ENCODE measurements at regions not wholly inside any gene's neighbourhood (a gene's known extent, or its start where the extent isn't known, plus 50 kb on each side); places are given as distances from the start of the nearest gene placed in this dataset.

DNA sequence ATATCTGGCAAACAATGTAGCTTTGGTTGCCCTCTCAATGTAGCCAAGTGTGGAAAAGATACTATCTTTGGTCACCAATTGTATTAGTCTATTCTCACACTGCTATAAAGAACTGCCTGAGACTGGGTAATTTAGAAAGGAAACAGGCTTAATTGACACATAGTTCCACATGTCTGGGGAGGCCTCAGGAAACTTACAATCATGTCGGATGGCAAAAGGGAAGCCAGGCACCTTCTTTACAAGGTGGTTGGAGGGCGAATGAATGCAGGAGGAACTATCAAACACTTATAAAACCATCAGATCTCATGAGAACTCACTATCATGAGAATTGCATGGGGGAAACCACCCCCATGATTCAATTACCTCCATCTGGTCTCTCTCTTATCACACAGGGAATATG, 133.1 kb upstream of the TBCA start:
- TF ChIP-seq, protein P1, sequence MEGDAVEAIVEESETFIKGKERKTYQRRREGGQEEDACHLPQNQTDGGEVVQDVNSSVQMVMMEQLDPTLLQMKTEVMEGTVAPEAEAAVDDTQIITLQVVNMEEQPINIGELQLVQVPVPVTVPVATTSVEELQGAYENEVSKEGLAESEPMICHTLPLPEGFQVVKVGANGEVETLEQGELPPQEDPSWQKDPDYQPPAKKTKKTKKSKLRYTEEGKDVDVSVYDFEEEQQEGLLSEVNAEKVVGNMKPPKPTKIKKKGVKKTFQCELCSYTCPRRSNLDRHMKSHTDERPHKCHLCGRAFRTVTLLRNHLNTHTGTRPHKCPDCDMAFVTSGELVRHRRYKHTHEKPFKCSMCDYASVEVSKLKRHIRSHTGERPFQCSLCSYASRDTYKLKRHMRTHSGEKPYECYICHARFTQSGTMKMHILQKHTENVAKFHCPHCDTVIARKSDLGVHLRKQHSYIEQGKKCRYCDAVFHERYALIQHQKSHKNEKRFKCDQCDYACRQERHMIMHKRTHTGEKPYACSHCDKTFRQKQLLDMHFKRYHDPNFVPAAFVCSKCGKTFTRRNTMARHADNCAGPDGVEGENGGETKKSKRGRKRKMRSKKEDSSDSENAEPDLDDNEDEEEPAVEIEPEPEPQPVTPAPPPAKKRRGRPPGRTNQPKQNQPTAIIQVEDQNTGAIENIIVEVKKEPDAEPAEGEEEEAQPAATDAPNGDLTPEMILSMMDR (IDR thresholded peaks at IDR 0.05): no peak
- TF ChIP-seq, protein P2, sequence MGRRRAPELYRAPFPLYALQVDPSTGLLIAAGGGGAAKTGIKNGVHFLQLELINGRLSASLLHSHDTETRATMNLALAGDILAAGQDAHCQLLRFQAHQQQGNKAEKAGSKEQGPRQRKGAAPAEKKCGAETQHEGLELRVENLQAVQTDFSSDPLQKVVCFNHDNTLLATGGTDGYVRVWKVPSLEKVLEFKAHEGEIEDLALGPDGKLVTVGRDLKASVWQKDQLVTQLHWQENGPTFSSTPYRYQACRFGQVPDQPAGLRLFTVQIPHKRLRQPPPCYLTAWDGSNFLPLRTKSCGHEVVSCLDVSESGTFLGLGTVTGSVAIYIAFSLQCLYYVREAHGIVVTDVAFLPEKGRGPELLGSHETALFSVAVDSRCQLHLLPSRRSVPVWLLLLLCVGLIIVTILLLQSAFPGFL (CRISPR knock-in tag; IDR thresholded peaks at IDR 0.05; ENCODE audit: borderline replicate concordance): no peak
- TF ChIP-seq, protein P3, sequence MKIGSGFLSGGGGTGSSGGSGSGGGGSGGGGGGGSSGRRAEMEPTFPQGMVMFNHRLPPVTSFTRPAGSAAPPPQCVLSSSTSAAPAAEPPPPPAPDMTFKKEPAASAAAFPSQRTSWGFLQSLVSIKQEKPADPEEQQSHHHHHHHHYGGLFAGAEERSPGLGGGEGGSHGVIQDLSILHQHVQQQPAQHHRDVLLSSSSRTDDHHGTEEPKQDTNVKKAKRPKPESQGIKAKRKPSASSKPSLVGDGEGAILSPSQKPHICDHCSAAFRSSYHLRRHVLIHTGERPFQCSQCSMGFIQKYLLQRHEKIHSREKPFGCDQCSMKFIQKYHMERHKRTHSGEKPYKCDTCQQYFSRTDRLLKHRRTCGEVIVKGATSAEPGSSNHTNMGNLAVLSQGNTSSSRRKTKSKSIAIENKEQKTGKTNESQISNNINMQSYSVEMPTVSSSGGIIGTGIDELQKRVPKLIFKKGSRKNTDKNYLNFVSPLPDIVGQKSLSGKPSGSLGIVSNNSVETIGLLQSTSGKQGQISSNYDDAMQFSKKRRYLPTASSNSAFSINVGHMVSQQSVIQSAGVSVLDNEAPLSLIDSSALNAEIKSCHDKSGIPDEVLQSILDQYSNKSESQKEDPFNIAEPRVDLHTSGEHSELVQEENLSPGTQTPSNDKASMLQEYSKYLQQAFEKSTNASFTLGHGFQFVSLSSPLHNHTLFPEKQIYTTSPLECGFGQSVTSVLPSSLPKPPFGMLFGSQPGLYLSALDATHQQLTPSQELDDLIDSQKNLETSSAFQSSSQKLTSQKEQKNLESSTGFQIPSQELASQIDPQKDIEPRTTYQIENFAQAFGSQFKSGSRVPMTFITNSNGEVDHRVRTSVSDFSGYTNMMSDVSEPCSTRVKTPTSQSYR (CRISPR knock-in tag; IDR thresholded peaks at IDR 0.05): no peak
- TF ChIP-seq GTF2I (CRISPR knock-in tag; conservative IDR thresholded peaks at IDR 0.05) (no peak), JUN (CRISPR knock-in tag; IDR thresholded peaks at IDR 0.05) (no peak), IRF2 (CRISPR knock-in tag; IDR thresholded peaks at IDR 0.05; ENCODE audit: borderline replicate concordance, low read depth) (no peak), ATF1 (CRISPR knock-in tag; IDR thresholded peaks at IDR 0.05) (no peak)
- TF ChIP-seq, protein P4, sequence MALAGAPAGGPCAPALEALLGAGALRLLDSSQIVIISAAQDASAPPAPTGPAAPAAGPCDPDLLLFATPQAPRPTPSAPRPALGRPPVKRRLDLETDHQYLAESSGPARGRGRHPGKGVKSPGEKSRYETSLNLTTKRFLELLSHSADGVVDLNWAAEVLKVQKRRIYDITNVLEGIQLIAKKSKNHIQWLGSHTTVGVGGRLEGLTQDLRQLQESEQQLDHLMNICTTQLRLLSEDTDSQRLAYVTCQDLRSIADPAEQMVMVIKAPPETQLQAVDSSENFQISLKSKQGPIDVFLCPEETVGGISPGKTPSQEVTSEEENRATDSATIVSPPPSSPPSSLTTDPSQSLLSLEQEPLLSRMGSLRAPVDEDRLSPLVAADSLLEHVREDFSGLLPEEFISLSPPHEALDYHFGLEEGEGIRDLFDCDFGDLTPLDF (CRISPR knock-in tag; IDR thresholded peaks at IDR 0.05): no peak
- TF ChIP-seq, protein P5, sequence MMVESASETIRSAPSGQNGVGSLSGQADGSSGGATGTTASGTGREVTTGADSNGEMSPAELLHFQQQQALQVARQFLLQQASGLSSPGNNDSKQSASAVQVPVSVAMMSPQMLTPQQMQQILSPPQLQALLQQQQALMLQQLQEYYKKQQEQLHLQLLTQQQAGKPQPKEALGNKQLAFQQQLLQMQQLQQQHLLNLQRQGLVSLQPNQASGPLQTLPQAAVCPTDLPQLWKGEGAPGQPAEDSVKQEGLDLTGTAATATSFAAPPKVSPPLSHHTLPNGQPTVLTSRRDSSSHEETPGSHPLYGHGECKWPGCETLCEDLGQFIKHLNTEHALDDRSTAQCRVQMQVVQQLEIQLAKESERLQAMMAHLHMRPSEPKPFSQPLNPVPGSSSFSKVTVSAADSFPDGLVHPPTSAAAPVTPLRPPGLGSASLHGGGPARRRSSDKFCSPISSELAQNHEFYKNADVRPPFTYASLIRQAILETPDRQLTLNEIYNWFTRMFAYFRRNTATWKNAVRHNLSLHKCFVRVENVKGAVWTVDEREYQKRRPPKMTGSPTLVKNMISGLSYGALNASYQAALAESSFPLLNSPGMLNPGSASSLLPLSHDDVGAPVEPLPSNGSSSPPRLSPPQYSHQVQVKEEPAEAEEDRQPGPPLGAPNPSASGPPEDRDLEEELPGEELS (CRISPR knock-in tag; IDR thresholded peaks at IDR 0.05): no peak
